ENCODE measurements at regions not wholly inside any gene's neighbourhood (a gene's known extent, or its start where the extent isn't known, plus 50 kb on each side); places are given as distances from the start of the nearest gene placed in this dataset.

- no peak overlapping the region for H3K23ac ChIP-seq (ENCODE audit: low read depth, low read length)
- no peak overlapping the region for H4K8ac ChIP-seq (ENCODE audit: low read depth in 2 of 2, low read length in 2 of 2)
- no peaks in the 10 kb centered on the region for H4K20me1 ChIP-seq (ENCODE audit: insufficient read depth, low read length)
- intact Hi-C loops (cut with micrococcal nuclease): no loop called here
- no peak overlapping the region for H3K4me3 ChIP-seq (ENCODE audit: insufficient read depth, low read depth, low read length)
- no peak overlapping the region for H3K4ac ChIP-seq (ENCODE audit: low read depth, low read length)
- TF ChIP-seq CHD1 (IDR thresholded peaks at IDR 0.05; ENCODE audit: low read depth, low read length) (no peak), MAFK (IDR thresholded peaks at IDR 0.05; ENCODE audit: low read depth, low read length) (peak; percentile 45)
- no peak overlapping the region for H2AK5ac ChIP-seq (ENCODE audit: low read depth, low read length)
- ChIA-PET CTCF (no interaction called here), POLR2A (ENCODE audit: unreplicated experiment) (no interaction called here)
- H4K91ac ChIP-seq (ENCODE audit: insufficient read depth, low read depth, low read length): no peak overlapping the region
- no peak overlapping the region for H2AK9ac ChIP-seq (replicated peaks; ENCODE audit: low read depth, low read length, poor library complexity)
- no peak overlapping the region for H3K14ac ChIP-seq (replicated peaks; ENCODE audit: low read depth, low read length)
- no peak overlapping the region for H2BK20ac ChIP-seq (ENCODE audit: low read depth, low read length)
- H3K36me3 ChIP-seq (ENCODE audit: control insufficient read depth, insufficient read depth, low read length): no peaks in the 10 kb centered on the region
- no peak overlapping the region for H2BK120ac ChIP-seq (ENCODE audit: low read depth, low read length)
- H2BK15ac ChIP-seq (ENCODE audit: low read depth, low read length): no peak overlapping the region
- WGBS, 2 experiments (ENCODE audit: extremely low coverage in 2 of 2, insufficient read length in 1 of 2): no CpG with 5 or more reads among the region's 2 CpGs
- H3K27ac ChIP-seq (ENCODE audit: insufficient read depth, low read length): no peak overlapping the region
- in situ Hi-C loops (cut with MboI; ENCODE audit: low sequenced_read_pairs): loop anchor here (25.0 kb wide), 1 partner anchor 667 kb away; no protein-coding TSS in a partner anchor
- no peaks in the 10 kb centered on the region for H3K79me1 ChIP-seq (ENCODE audit: low read depth in 1 of 2, low read length in 2 of 2)
- H4K5ac ChIP-seq (ENCODE audit: low read depth, low read length): no peak overlapping the region
- no peaks in the 10 kb centered on the region for H3K9me1 ChIP-seq (ENCODE audit: insufficient read depth, low read length)
- H3K4me1 ChIP-seq (ENCODE audit: control insufficient read depth, insufficient read depth, low read length): no peaks in the 10 kb centered on the region
- no peaks in the 10 kb centered on the region for H3K27me3 ChIP-seq (ENCODE audit: control insufficient read depth, insufficient read depth, low read length)
- DNase-seq (no peak), ATAC-seq (ENCODE audit: low read depth) (no peak)
- no peak overlapping the region for H3K56ac ChIP-seq (ENCODE audit: extremely low read depth, insufficient read depth, low read length)
- 0 out of 2 replicates have a peak, but pooled peaks cover 2% of the 10 kb centered on the region for H3K9me3 ChIP-seq (ENCODE audit: control insufficient read depth, insufficient read depth, low read length)
- no peak overlapping the region for H3K9ac ChIP-seq (ENCODE audit: low read depth, low read length)
- H2BK5ac ChIP-seq (ENCODE audit: low read depth, low read length, poor library complexity, severe bottlenecking): no peak overlapping the region
- H2AFZ ChIP-seq (replicated peaks; ENCODE audit: low read length, poor library complexity): no peak overlapping the region
- H3K4me2 ChIP-seq (ENCODE audit: low read depth, low read length): no peak overlapping the region
- dilution Hi-C loops (cut with HindIII; ENCODE audit: low sequenced_read_pairs, unreplicated experiment): no loop called here
- H3K18ac ChIP-seq (ENCODE audit: low read depth, low read length): no peak overlapping the region
- no TSS peak for BruUV-seq (replicated peaks)
These were observed 626.3 kb downstream of the KCNJ2 start for GRCh38 chr17:70795620-70796019.

Measured in IMR-90 (cell line).